H9 (cell line): ENCODE measurements at regions not wholly inside any gene's neighbourhood (a gene's known extent, or its start where the extent isn't known, plus 50 kb on each side); places are given as distances from the start of the nearest gene placed in this dataset.

Experiments
- DNase-seq: peaks from one replicate; pipeline ENCODE4 v3.0.0-alpha.2; 2017
- H2AFZ ChIP-seq: one replicate; pipeline ENCODE4 v1.6.1; 2013; ENCODE audit warnings: mild to moderate bottlenecking, low read length, control low read depth, moderate library complexity
- H2AK5ac ChIP-seq: 2 replicates; pipeline ENCODE4 v1.6.1; 2013; ENCODE audit warnings: low read length, control low read depth, mixed read lengths; ENCODE audit not compliant: insufficient read length
- H2BK120ac ChIP-seq: one replicate; pipeline ENCODE4 v1.6.1; 2013; ENCODE audit warnings: low read depth, mild to moderate bottlenecking, low read length, control low read depth, inconsistent platforms; ENCODE audit not compliant: poor library complexity, severe bottlenecking
- H2BK12ac ChIP-seq: 2 replicates; pipeline ENCODE4 v1.6.1; 2013; ENCODE audit warnings: low read length, control low read depth, mixed read lengths, low read depth; ENCODE audit not compliant: insufficient read length
- H2BK15ac ChIP-seq: 2 replicates; pipeline ENCODE4 v1.6.1; 2013; ENCODE audit warnings: low read depth, low read length, control low read depth
- H2BK20ac ChIP-seq: one replicate; pipeline ENCODE4 v1.6.1; 2013; ENCODE audit warnings: low read depth, mild to moderate bottlenecking, low read length, control low read depth, inconsistent platforms; ENCODE audit not compliant: poor library complexity, severe bottlenecking
- H2BK5ac ChIP-seq: 2 replicates; pipeline ENCODE4 v1.6.1; 2013; ENCODE audit warnings: low read length, control low read depth, mixed read lengths; ENCODE audit not compliant: insufficient read length
- H3K14ac ChIP-seq: 2 replicates; pipeline ENCODE4 v1.6.1; 2013; ENCODE audit warnings: low read length, control low read depth; ENCODE audit not compliant: insufficient read depth
- H3K18ac ChIP-seq: 2 replicates; pipeline ENCODE4 v1.6.1; 2013; ENCODE audit warnings: low read depth, mild to moderate bottlenecking, mixed read lengths, low read length, control low read depth; ENCODE audit not compliant: insufficient read length
- H3K23ac ChIP-seq: 2 replicates; pipeline ENCODE4 v1.6.1; 2013; ENCODE audit warnings: low read length, control low read depth, mixed read lengths, low read depth; ENCODE audit not compliant: insufficient read length
- H3K23me2 ChIP-seq: 2 replicates; pipeline ENCODE4 v1.6.1; 2013; ENCODE audit warnings: low read depth, mild to moderate bottlenecking, mixed read lengths, low read length, control low read depth; ENCODE audit not compliant: insufficient read length, poor library complexity, severe bottlenecking
- H3K27ac ChIP-seq: 2 replicates; pipeline ENCODE4 v1.5.1; 2013; ENCODE audit warnings: low read length, control low read depth, mixed read lengths, low read depth; ENCODE audit not compliant: insufficient read length
- H3K27me3 ChIP-seq: 2 replicates; pipeline ENCODE4 v1.6.1; 2013; ENCODE audit warnings: low read length, control low read depth, inconsistent platforms; ENCODE audit not compliant: insufficient read depth
- H3K4ac ChIP-seq: 2 replicates; pipeline ENCODE4 v1.6.1; 2013; ENCODE audit warnings: low read depth, mild to moderate bottlenecking, control low read depth, inconsistent platforms, low read length, moderate library complexity
- H3K4me1 ChIP-seq: 2 replicates; pipeline ENCODE4 v1.6.1; 2013; ENCODE audit warnings: low read length, control low read depth, inconsistent platforms; ENCODE audit not compliant: insufficient read depth
- H3K4me2 ChIP-seq: 2 replicates; pipeline ENCODE4 v1.6.1; 2013; ENCODE audit warnings: low read length, control low read depth, mixed read lengths; ENCODE audit not compliant: insufficient read length, insufficient read depth
- H3K56ac ChIP-seq: 2 replicates; pipeline ENCODE4 v1.6.1; 2013; ENCODE audit warnings: low read depth, mild to moderate bottlenecking, mixed read lengths, low read length, control low read depth; ENCODE audit not compliant: insufficient read length
- H3K79me1 ChIP-seq: 2 replicates; pipeline ENCODE4 v1.6.1; 2013; ENCODE audit warnings: low read depth, mild to moderate bottlenecking, moderate library complexity, low read length, control low read depth, inconsistent platforms; ENCODE audit not compliant: insufficient read depth, poor library complexity, severe bottlenecking
- H3K79me2 ChIP-seq: 2 replicates; pipeline ENCODE4 v1.6.1; 2013; ENCODE audit warnings: low read length, control low read depth, inconsistent platforms; ENCODE audit not compliant: insufficient read depth
- H3K9ac ChIP-seq: 2 replicates; pipeline ENCODE4 v1.6.1; 2013; ENCODE audit warnings: low read length, control low read depth, mixed read lengths; ENCODE audit not compliant: insufficient read length; ENCODE audit errors: extremely low read depth
- H3K9me3 ChIP-seq: one replicate; pipeline ENCODE4 v1.6.1; 2013; ENCODE audit warnings: low read depth, low read length, inconsistent platforms; ENCODE audit not compliant: control insufficient read depth
- H3T11ph ChIP-seq: one replicate; pipeline ENCODE4 v1.6.1; 2013; ENCODE audit warnings: mild to moderate bottlenecking, low read length, control low read depth, inconsistent platforms
- H4K20me1 ChIP-seq: one replicate; pipeline ENCODE4 v1.6.1; 2013; ENCODE audit not compliant: control insufficient read depth, insufficient read length, insufficient read depth
- H4K5ac ChIP-seq: 2 replicates; pipeline ENCODE4 v1.6.1; 2013; ENCODE audit warnings: low read depth, mild to moderate bottlenecking, mixed read lengths, low read length, control low read depth; ENCODE audit not compliant: insufficient read length
- H4K8ac ChIP-seq: replicated peaks from 2 replicates; pipeline ENCODE4 v1.6.1; 2013; ENCODE audit warnings: low read length, control low read depth, mixed read lengths, low read depth; ENCODE audit not compliant: insufficient read length
- H4K91ac ChIP-seq: 2 replicates; pipeline ENCODE4 v1.6.1; 2013; ENCODE audit warnings: low read depth, mild to moderate bottlenecking, moderate library complexity, mixed read lengths, low read length, control low read depth; ENCODE audit not compliant: insufficient read length
- H3K27ac Mint-ChIP-seq, 3 experiments: 2 replicates in 2 of 3; 3 replicates in 1 of 3; pipeline ENCODE4 v1.8.0; 2020 to 2021; ENCODE audit warnings: mixed read lengths in 3 of 3, mild to moderate bottlenecking in 1 of 3, moderate library complexity in 1 of 3
- H3K27me3 Mint-ChIP-seq: 2 replicates; pipeline ENCODE4 v1.8.0; 2021; ENCODE audit warnings: low read depth, mild to moderate bottlenecking, moderate library complexity, mixed read lengths
- H3K36me3 Mint-ChIP-seq, 3 experiments: 2 replicates in 2 of 3; 3 replicates in 1 of 3; pipeline ENCODE4 v1.8.0; 2020 to 2021; ENCODE audit warnings: low read depth in 3 of 3, mixed read lengths in 3 of 3; ENCODE audit not compliant: insufficient read depth in 1 of 3
- H3K4me1 Mint-ChIP-seq, 2 experiments: 2 replicates each; pipeline ENCODE4 v1.8.0; 2020; ENCODE audit warnings: mixed read lengths in 2 of 2
- H3K4me3 Mint-ChIP-seq, 2 experiments: 2 replicates in 1 of 2; 3 replicates in 1 of 2; pipeline ENCODE4 v1.8.0; 2020 to 2021; ENCODE audit warnings: mild to moderate bottlenecking in 2 of 2, mixed read lengths in 2 of 2, moderate library complexity in 1 of 2
- H3K9me3 Mint-ChIP-seq, 2 experiments: 2 replicates in 1 of 2; 3 replicates in 1 of 2; pipeline ENCODE4 v1.8.0; 2020; ENCODE audit warnings: mild to moderate bottlenecking in 2 of 2, mixed read lengths in 2 of 2, moderate library complexity in 1 of 2
- CTCF ChIP-seq: fragments of 200-600 bp; sonication (generic); conservative IDR thresholded peaks from 3 replicates; pipeline ENCODE4 v1.8.0; 2021; ENCODE audit warnings: antibody characterized with exemption, mild to moderate bottlenecking
- WGBS: extraction: QIAGEN DNeasy Blood & Tissue Kit; methylation state at CpG from one replicate; pipeline ENCODE4 v1.1.7; 2013; ENCODE audit warnings: missing lambda C conversion rate, low lambda C conversion rate, mixed read lengths; ENCODE audit not compliant: insufficient read length; ENCODE audit errors: extremely low coverage; 5-methylcytosine and 5-hydroxymethylcytosine counted together

DNA sequence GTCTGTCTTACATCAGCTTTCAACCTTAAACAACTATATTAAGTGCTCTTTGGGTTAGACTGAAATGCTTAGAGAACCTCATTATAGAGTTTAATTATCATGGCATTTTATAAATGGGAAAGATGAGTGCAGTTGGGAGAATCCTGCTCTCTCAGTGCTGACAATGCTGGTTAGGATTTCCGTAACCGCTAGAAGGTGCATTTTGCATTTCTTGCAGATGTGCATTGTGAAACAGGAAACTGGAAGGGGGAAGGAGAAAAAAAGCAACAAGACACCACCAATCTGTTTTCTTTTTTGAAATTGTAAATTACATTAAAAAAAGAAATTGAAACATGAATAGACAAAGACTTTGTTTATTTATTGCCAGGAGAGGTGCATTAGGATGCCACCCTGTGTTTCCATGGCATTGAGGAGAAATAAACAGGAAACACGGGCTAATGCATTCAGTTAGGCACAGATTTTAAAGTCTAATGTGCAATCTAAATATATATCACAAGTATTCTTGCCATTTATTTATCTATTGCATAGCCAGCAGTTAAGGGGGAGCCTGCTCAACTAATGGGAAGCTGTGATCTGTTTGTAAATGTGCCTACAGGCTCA lies 478.9 kb downstream of the PSAT1 start:
- Histone ChIP-seq H3K23me2 (no peaks in the 10 kb centered on the region), H2BK12ac (no peak overlapping the region), H3K4ac (no peak overlapping the region), H3K9ac (no peak overlapping the region), H3K4me1 (peaks cover 8% of the 10 kb centered on the region), H3K4me2 (no peak overlapping the region), H3K27ac (no peak overlapping the region), H3K56ac (no peak overlapping the region), H3K27me3 (no peaks in the 10 kb centered on the region), H3K9me3 (no peaks in the 10 kb centered on the region), H4K8ac (no peak overlapping the region), H2BK120ac (no peak overlapping the region), H3K18ac (no peak overlapping the region), H3T11ph (no peak overlapping the region), H4K91ac (no peak overlapping the region), H2AK5ac (no peak overlapping the region), H2BK20ac (no peak overlapping the region), H2AFZ (no peak overlapping the region), H2BK15ac (no peak overlapping the region), H3K23ac (no peak overlapping the region), H3K79me1 (no peaks in the 10 kb centered on the region), H4K5ac (no peak overlapping the region), H4K20me1 (no peaks in the 10 kb centered on the region), H3K14ac (no peak overlapping the region), H2BK5ac (no peak overlapping the region), H3K79me2 (no peaks in the 10 kb centered on the region)
- Mint-ChIP-seq H3K36me3 (no peaks in the 10 kb centered on the region), H3K9me3 (no peaks in the 10 kb centered on the region), H3K4me3 (no peak overlapping the region), H3K4me1 (peaks cover 19 to 22% of the 10 kb centered on the region in 2 experiments), H3K27ac (no peak overlapping the region), H3K27me3 (no peaks in the 10 kb centered on the region)
- no peak for DNase-seq
- TF ChIP-seq CTCF = no peak
- WGBS = no CpG with 5 or more reads among the region's 3 CpGs
